Body of pancreas (tissue), 4 donors: ENCODE measurements at regions not wholly inside any gene's neighbourhood (a gene's known extent, or its start where the extent isn't known, plus 50 kb on each side); places are given as distances from the start of the nearest gene placed in this dataset.
"Not testable (repeated sequence)": the region's sequence is repeated elsewhere in the genome, so short reads cannot be mapped to it uniquely, and the experiment has no call there.

ENCODE experiments used
- ATAC-seq: fragments of 150-250 bp; one replicate; pipeline ENCODE4 v1.9.1; 2016
- DNase-seq, 4 donors: peaks; one replicate each; pipeline ENCODE4 v3.0.0-alpha.2; 2019
- H3K27ac ChIP-seq, 4 donors: fragments of 200-600 bp; sonication (generic); 1 replicate in 3 of 4; 2 replicates in 1 of 4; pipeline versions ENCODE4 v1.5.1 to v1.6.1; 2016 to 2019; ENCODE audit warnings: mild to moderate bottlenecking in 1 of 4, mixed read lengths in 1 of 4, moderate library complexity in 1 of 4
- H3K27me3 ChIP-seq, 2 donors: fragments of 200-600 bp; sonication (generic); one replicate each; pipeline ENCODE4 v1.6.0; 2016; ENCODE audit warnings: mild to moderate bottlenecking in 1 of 2
- H3K36me3 ChIP-seq, 2 donors: fragments of 200-600 bp; sonication (generic); replicated peaks in 1 of 2; 2 replicates each; pipeline ENCODE4 v1.5.1; 2016; ENCODE audit warnings: low read depth in 2 of 2; ENCODE audit not compliant: insufficient read depth in 1 of 2
- H3K4me1 ChIP-seq: fragments of 200-600 bp; sonication (generic); one replicate; pipeline ENCODE4 v1.6.0; 2016
- H3K4me3 ChIP-seq, 2 donors: fragments of 200-600 bp; sonication (generic); 1 replicate in 1 of 2; 2 replicates in 1 of 2; pipeline ENCODE4 v1.5.1; 2016 to 2019
- H3K9me3 ChIP-seq, 3 donors: fragments of 200-600 bp; sonication (generic); 1 replicate in 2 of 3; 2 replicates in 1 of 3; pipeline ENCODE4 v1.5.1; 2016
- CTCF ChIP-seq, 7 experiments: fragments of 450-650 bp in 4 of 7; fragments of 200-600 bp in 3 of 7; sonication (generic) in 3 of 7; IDR thresholded peaks; one replicate each; pipeline ENCODE4 v1.5.1; 2016 to 2019; ENCODE audit warnings: antibody characterized with exemption in 7 of 7
- POLR2A ChIP-seq, 3 donors: fragments of 450-650 bp; IDR thresholded peaks; one replicate each; pipeline ENCODE4 v1.6.1; 2016; ENCODE audit warnings: antibody characterized with exemption in 3 of 3, mild to moderate bottlenecking in 2 of 3
- WGBS, 2 donors: methylation state at CpG; one replicate each; pipeline ENCODE4 v1.1.5; 2017; 5-methylcytosine and 5-hydroxymethylcytosine counted together
- intact Hi-C: fragments of 100-400 bp; cut with DNase I; formaldehyde crosslinking; loops from one replicate; pipeline ENCODE4 v1.15.1; 2023

GRCh38 chr1:157301477-157302198 is 163.4 kb upstream of the ETV3 start:
- intact Hi-C loops = no loop called here
- WGBS, 2 donors = 33 to 35% methylated on average over 2 of the region's 2 CpGs
- Histone ChIP-seq H3K36me3 (no peaks in the 10 kb centered on the region), H3K9me3 (no peaks in the 10 kb centered on the region), H3K4me1 (peaks cover 37% of the 10 kb centered on the region), H3K27ac (peak overlapping the region; percentile 77 to 87 (median 78)), H3K27me3 (no peaks in the 10 kb centered on the region), H3K4me3 (no peak overlapping the region)
- peak; percentile 55 to 69 (median 59) for DNase-seq
- peak; percentile 89 for ATAC-seq
- TF ChIP-seq POLR2A (IDR thresholded peaks at IDR 0.05) (peak in 1 of 3 donors; percentile 9), CTCF (IDR thresholded peaks at IDR 0.05) (no peak)

GRCh38 chr1:157294387-157295145 is 156.4 kb upstream of the ETV3 start:
- H3K4me1 ChIP-seq, H3K36me3 ChIP-seq, H3K9me3 ChIP-seq, ATAC-seq, intact Hi-C loops, H3K4me3 ChIP-seq, H3K27ac ChIP-seq, DNase-seq, H3K27me3 ChIP-seq: not testable (repeated sequence)
- 85 to 92% methylated on average over 10 of the region's 10 CpGs for WGBS, 2 donors

GRCh38 chr1:157292809-157293564 is 154.8 kb upstream of the ETV3 start:
- H3K4me1 ChIP-seq = no peaks in the 10 kb centered on the region
- ATAC-seq (no peak), DNase-seq (no peak)
- no peak overlapping the region for H3K4me3 ChIP-seq
- no peaks in the 10 kb centered on the region for H3K36me3 ChIP-seq
- WGBS, 2 donors = 51 to 54% methylated on average over 3 to 4 of the region's 4 CpGs
- intact Hi-C loops = no loop called here
- TF ChIP-seq POLR2A (IDR thresholded peaks at IDR 0.05) (no peak), CTCF (IDR thresholded peaks at IDR 0.05) (no peak)
- no peak overlapping the region for H3K27ac ChIP-seq
- no peaks in the 10 kb centered on the region for H3K27me3 ChIP-seq
- H3K9me3 ChIP-seq = no peaks in the 10 kb centered on the region

GRCh38 chr1:157292302-157292701 is 154.1 kb upstream of the ETV3 start:
- TF ChIP-seq POLR2A (IDR thresholded peaks at IDR 0.05) (no peak), CTCF (IDR thresholded peaks at IDR 0.05) (no peak)
- Histone ChIP-seq H3K27me3 (no peaks in the 10 kb centered on the region), H3K36me3 (no peaks in the 10 kb centered on the region), H3K9me3 (no peaks in the 10 kb centered on the region), H3K4me1 (no peaks in the 10 kb centered on the region), H3K4me3 (no peak overlapping the region), H3K27ac (no peak overlapping the region)
- intact Hi-C loops = no loop called here
- no peak for ATAC-seq
- DNase-seq = no peak
- WGBS, 2 donors = 78 to 82% methylated on average over 5 to 6 of the region's 6 CpGs

GRCh38 chr1:157291083-157291482 is 152.9 kb upstream of the ETV3 start:
- intact Hi-C loops = no loop called here
- DNase-seq (no peak), ATAC-seq (no peak)
- Histone ChIP-seq H3K27me3 (no peaks in the 10 kb centered on the region), H3K27ac (no peak overlapping the region), H3K4me1 (no peaks in the 10 kb centered on the region), H3K4me3 (no peak overlapping the region), H3K36me3 (no peaks in the 10 kb centered on the region), H3K9me3 (no peaks in the 10 kb centered on the region)
- 52 to 60% methylated on average over 2 of the region's 2 CpGs for WGBS, 2 donors
- TF ChIP-seq POLR2A (IDR thresholded peaks at IDR 0.05) = no peak
- no peak for TF ChIP-seq CTCF (IDR thresholded peaks at IDR 0.05)
